AG09319 (cell line): ENCODE measurements at regions not wholly inside any gene's neighbourhood (a gene's known extent, or its start where the extent isn't known, plus 50 kb on each side); places are given as distances from the start of the nearest gene placed in this dataset.

Experiments used
- DNase-seq: peaks from one replicate; pipeline ENCODE4 v3.0.0-alpha.2; 2010; ENCODE audit warnings: low read depth; ENCODE audit errors: extremely low read depth
- TF ChIP-seq, protein P1 (sequence below): IDR thresholded peaks from 2 replicates; pipeline ENCODE4 v1.5.1; 2011; ENCODE audit warnings: low read depth, mild to moderate bottlenecking, inconsistent platforms, low read length, moderate library complexity

DNA sequence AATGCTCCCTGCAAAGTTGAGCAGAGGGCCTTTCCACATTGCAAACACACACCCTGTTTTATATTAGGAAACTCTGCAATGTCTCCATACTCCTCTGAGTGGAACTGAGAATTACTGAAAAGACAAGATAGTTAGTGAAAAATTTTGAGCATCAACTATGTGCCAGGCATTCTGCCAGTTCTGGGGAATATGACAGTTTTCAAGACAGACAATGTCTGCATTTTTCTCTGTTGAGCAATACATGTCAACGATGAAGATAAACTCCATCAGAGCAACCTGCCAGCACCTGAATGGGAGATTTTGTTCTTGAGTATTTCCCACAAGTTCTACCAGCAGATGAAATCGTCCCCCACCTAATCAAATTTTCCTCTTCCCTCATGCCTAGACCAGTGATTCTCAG lies 203.4 kb upstream of the BMPER start:
- TF ChIP-seq, protein P1, sequence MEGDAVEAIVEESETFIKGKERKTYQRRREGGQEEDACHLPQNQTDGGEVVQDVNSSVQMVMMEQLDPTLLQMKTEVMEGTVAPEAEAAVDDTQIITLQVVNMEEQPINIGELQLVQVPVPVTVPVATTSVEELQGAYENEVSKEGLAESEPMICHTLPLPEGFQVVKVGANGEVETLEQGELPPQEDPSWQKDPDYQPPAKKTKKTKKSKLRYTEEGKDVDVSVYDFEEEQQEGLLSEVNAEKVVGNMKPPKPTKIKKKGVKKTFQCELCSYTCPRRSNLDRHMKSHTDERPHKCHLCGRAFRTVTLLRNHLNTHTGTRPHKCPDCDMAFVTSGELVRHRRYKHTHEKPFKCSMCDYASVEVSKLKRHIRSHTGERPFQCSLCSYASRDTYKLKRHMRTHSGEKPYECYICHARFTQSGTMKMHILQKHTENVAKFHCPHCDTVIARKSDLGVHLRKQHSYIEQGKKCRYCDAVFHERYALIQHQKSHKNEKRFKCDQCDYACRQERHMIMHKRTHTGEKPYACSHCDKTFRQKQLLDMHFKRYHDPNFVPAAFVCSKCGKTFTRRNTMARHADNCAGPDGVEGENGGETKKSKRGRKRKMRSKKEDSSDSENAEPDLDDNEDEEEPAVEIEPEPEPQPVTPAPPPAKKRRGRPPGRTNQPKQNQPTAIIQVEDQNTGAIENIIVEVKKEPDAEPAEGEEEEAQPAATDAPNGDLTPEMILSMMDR: no peak
- DNase-seq: no peak

DNA sequence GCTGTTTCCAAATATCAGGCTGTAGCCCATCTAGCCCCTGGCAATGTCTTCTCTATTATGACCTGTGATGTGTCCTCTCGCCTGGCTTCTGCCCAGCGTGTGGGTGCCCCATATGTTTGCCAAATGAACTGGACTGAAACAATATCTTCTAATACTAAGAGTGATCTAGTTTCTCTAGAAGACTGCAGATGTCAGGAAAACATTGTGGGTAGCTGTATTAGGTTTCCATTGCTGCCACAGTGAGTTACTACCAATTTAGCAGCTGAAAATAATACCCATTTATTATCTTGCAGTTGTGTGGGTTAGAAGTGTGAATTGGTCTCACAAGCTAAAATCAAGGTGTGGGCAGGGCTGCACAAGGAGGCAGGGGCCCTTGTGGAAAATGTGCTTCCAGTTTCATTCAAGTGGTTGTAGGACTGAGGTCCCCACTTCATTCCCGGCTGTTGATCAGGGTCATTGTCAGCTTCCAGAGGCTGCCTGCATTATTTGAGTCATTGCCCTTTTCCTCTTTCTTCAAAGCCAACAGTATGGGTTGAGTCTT lies 202.8 kb upstream of the BMPER start:
- no peak for DNase-seq

GRCh38 chr7:33705333-33705833 lies 200.0 kb upstream of the BMPER start:
- TF ChIP-seq, protein P1: no peak
- DNase-seq: no peak

More for the DNA sequence above, 202.8 kb upstream of the BMPER start:
- TF ChIP-seq, protein P1: no peak

GRCh38 chr7:33706186-33706585 lies 199.2 kb upstream of the BMPER start:
- TF ChIP-seq, protein P1: no peak
- DNase-seq: no peak

DNA sequence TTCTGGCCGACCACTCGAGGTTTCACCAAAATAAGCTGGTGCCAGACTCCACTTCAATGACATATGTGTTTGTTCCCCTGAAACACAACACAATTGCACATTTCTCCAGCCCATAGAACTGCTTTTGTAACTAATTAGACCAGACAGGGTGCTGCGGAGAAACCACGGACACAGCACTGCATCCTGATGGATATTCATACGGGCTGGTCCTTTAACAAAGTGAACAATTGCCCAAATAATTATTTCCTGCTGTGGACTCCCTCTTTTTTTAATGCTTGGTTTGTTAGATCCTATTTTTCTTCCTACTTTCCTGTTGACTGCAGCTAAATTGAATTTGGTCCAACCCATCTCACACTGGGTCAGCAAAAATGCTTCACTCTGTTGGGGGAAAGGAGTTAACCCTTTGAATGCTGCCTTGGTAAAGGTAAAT lies 198.6 kb upstream of the BMPER start:
- no peak for DNase-seq
- TF ChIP-seq, protein P1: no peak

DNA sequence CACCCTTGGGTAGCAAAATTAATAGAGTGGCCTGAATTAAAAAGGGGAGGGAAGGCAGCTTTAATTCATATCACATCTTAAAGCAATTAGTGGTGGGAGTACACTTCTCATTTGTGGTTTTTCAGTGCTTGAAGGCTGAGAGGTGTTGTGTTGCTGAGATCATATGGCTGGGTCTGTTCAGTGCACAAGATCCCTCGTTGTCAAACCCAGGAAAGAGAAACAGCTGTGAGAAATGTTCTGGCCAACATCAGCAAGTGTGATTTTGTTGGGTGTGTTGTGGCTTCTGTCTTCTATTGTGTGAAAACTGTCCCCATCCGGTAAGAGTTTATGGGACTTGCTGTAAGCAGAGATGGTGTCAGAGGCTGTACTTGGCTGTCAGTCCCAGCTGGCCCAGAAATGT lies 197.9 kb upstream of the BMPER start:
- TF ChIP-seq, protein P1: no peak
- DNase-seq: no peak

DNA sequence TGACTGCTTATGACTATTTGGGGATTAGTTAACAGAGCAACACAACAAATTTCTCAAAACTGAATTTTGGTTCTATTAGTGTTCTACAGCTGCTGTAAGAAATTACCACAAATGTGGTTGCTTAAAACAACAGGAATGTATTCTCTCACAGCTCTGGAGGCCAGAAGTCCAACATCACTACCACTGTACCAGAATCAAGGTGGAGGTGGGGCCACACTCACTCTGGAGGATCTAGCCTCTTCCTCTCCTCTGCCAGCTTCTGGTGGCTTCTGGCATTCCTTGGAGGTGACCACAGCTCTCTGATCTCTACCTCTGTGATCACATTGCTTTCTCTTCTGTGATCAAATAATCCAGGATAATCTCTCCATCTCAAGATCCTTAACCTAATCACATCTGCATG lies 194.7 kb upstream of the BMPER start:
- no peak for DNase-seq
- TF ChIP-seq, protein P1: no peak
